OCI-LY1 (cell line): ENCODE measurements at regions not wholly inside any gene's neighbourhood (a gene's known extent, or its start where the extent isn't known, plus 50 kb on each side); places are given as distances from the start of the nearest gene placed in this dataset.

Experiments used
- CTCF ChIP-seq: fragments of 200-600 bp; sonication (generic), shearing (Covaris generic); IDR thresholded peaks from 2 replicates; pipeline ENCODE4 v1.5.1; 2017; ENCODE audit warnings: mild to moderate bottlenecking, antibody characterized with exemption, low read length, moderate library complexity, mixed read lengths
- EZH2 ChIP-seq: fragments of 200-600 bp; sonication (generic), shearing (Covaris generic); IDR thresholded peaks from 2 replicates; pipeline ENCODE4 v1.8.0; 2017; ENCODE audit warnings: borderline replicate concordance, mixed run types, mild to moderate bottlenecking, antibody characterized with exemption, low read length, moderate library complexity, mixed read lengths

DNA sequence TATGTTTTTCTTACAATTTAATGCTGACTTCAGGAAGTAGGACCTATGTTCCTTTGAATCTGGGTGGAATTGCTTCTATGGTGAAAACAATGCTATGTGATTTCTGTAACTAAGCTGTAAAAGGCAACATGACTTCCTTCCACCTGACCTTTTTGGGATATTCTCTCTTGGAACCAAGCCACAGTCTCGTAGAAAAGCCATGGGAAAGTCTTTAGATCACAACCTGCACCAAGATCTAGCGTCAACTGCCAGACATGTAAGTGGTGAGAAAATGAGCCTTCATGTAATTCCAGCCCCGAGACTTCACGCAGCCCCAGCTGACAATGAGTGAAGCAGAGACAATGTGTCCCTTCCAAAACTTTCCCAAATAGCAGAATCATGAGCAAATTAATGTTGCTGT is 297.0 kb upstream of the DCAF8L1 start:
- no peak for TF ChIP-seq CTCF
- no peak for TF ChIP-seq EZH2
